SKM-1 (cell line): ENCODE measurements at regions not wholly inside any gene's neighbourhood (a gene's known extent, or its start where the extent isn't known, plus 50 kb on each side); places are given as distances from the start of the nearest gene placed in this dataset.

Source experiments
- DNase-seq: peaks from one replicate; lab custom pipeline; 2025; ENCODE audit not compliant: unreplicated experiment; lab: John Stamatoyannopoulos, UW

- no peak for DNase-seq
These were observed 463.1 kb upstream of the HS6ST1 start for GRCh38 chr2:128781585-128782385.

- DNase-seq = no peak
These were observed 463.9 kb upstream of the HS6ST1 start for GRCh38 chr2:128782411-128783192.

- no peak for DNase-seq
These were observed 464.6 kb upstream of the HS6ST1 start for GRCh38 chr2:128783193-128783671.

GRCh38 chr2:128783896-128784295 is 465.2 kb upstream of the HS6ST1 start:
- DNase-seq = no peak

GRCh38 chr2:128784626-128785306 is 466.1 kb upstream of the HS6ST1 start:
- no peak for DNase-seq

GRCh38 chr2:128786316-128786715 is 467.6 kb upstream of the HS6ST1 start:
- DNase-seq = no peak

- no peak for DNase-seq
These were observed 468.2 kb upstream of the HS6ST1 start for GRCh38 chr2:128786741-128787478.

GRCh38 chr2:128787616-128788015 is 468.9 kb upstream of the HS6ST1 start:
- DNase-seq = no peak

- DNase-seq = no peak
These were observed 470.1 kb upstream of the HS6ST1 start for GRCh38 chr2:128788636-128789220.

- DNase-seq = no peak
These were observed 470.6 kb upstream of the HS6ST1 start for GRCh38 chr2:128789221-128789620.

- no peak for DNase-seq
These were observed 471.2 kb upstream of the HS6ST1 start for GRCh38 chr2:128789776-128790455.

- DNase-seq = no peak
These were observed 471.9 kb upstream of the HS6ST1 start for GRCh38 chr2:128790541-128791001.

GRCh38 chr2:128791120-128791984 is 472.7 kb upstream of the HS6ST1 start:
- no peak for DNase-seq

GRCh38 chr2:128791985-128792320 is 473.3 kb upstream of the HS6ST1 start:
- no peak for DNase-seq

- DNase-seq = no peak
These were observed 473.9 kb upstream of the HS6ST1 start for GRCh38 chr2:128792476-128793054.

GRCh38 chr2:128793404-128793803 is 474.7 kb upstream of the HS6ST1 start:
- no peak for DNase-seq

- no peak for DNase-seq
These were observed 475.6 kb upstream of the HS6ST1 start for GRCh38 chr2:128794285-128794684.

- no peak for DNase-seq
These were observed 477.7 kb upstream of the HS6ST1 start for GRCh38 chr2:128796321-128796720.

GRCh38 chr2:128797092-128797491 is 478.4 kb upstream of the HS6ST1 start:
- DNase-seq = no peak
